Activated naive CD8-positive, alpha-beta T cell treated with anti-CD3 and anti-CD28 coated beads, Interleukin-2, amount 50 U/mL, for 24 hours (primary cell): ENCODE measurements at regions not wholly inside any gene's neighbourhood (a gene's known extent, or its start where the extent isn't known, plus 50 kb on each side); places are given as distances from the start of the nearest gene placed in this dataset.
"Not testable (repeated sequence)": the region's sequence is repeated elsewhere in the genome, so short reads cannot be mapped to it uniquely, and the experiment has no call there.

ENCODE experiments used
- ATAC-seq: fragments of 150-1000 bp; cut with Tn5 transposase; one replicate; pipeline ENCODE4 v1.10.0; 2021
- DNase-seq: peaks from one replicate; pipeline ENCODE4 v3.0.0; 2021
- H3K27ac Mint-ChIP-seq: one replicate; pipeline ENCODE4 v1.8.0; 2021; ENCODE audit warnings: mild to moderate bottlenecking, mixed read lengths
- H3K27me3 Mint-ChIP-seq: one replicate; pipeline ENCODE4 v1.8.0; 2021; ENCODE audit warnings: mixed read lengths
- H3K36me3 Mint-ChIP-seq: one replicate; pipeline ENCODE4 v1.8.0; 2021; ENCODE audit warnings: low read depth, mixed read lengths
- H3K4me1 Mint-ChIP-seq: one replicate; pipeline ENCODE4 v1.8.0; 2021; ENCODE audit warnings: mixed read lengths
- H3K4me3 Mint-ChIP-seq: one replicate; pipeline ENCODE4 v1.8.0; 2021; ENCODE audit warnings: mild to moderate bottlenecking, moderate library complexity, mixed read lengths
- H3K9me3 Mint-ChIP-seq: one replicate; pipeline ENCODE4 v1.8.0; 2021; ENCODE audit warnings: mixed read lengths

- DNase-seq (no peak), ATAC-seq (no peak)
- Mint-ChIP-seq H3K27ac (no peak overlapping the region), H3K4me1 (no peaks in the 10 kb centered on the region), H3K4me3 (no peak overlapping the region), H3K36me3 (no peaks in the 10 kb centered on the region), H3K9me3 (no peaks in the 10 kb centered on the region), H3K27me3 (no peaks in the 10 kb centered on the region)
Observed at GRCh38 chr6:15166121-15166520, 79.7 kb upstream of the JARID2 start.

GRCh38 chr6:15170126-15170525 lies 75.7 kb upstream of the JARID2 start:
- no peak overlapping the region for H3K27ac Mint-ChIP-seq
- no peaks in the 10 kb centered on the region for H3K9me3 Mint-ChIP-seq
- no peaks in the 10 kb centered on the region for H3K4me1 Mint-ChIP-seq
- H3K27me3 Mint-ChIP-seq: no peaks in the 10 kb centered on the region
- DNase-seq: no peak
- no peak for ATAC-seq
- no peaks in the 10 kb centered on the region for H3K36me3 Mint-ChIP-seq
- H3K4me3 Mint-ChIP-seq: no peak overlapping the region

GRCh38 chr6:15171026-15171425 lies 74.8 kb upstream of the JARID2 start:
- Mint-ChIP-seq H3K27ac (no peak overlapping the region), H3K4me3 (no peak overlapping the region), H3K4me1 (no peaks in the 10 kb centered on the region), H3K27me3 (no peaks in the 10 kb centered on the region), H3K9me3 (no peaks in the 10 kb centered on the region), H3K36me3 (no peaks in the 10 kb centered on the region)
- DNase-seq: no peak
- no peak for ATAC-seq

GRCh38 chr6:15176816-15177370 lies 69.0 kb upstream of the JARID2 start:
- Mint-ChIP-seq H3K27ac (no peak overlapping the region), H3K4me3 (no peak overlapping the region), H3K36me3 (no peaks in the 10 kb centered on the region), H3K4me1 (no peaks in the 10 kb centered on the region), H3K9me3 (no peaks in the 10 kb centered on the region), H3K27me3 (no peaks in the 10 kb centered on the region)
- ATAC-seq: no peak
- DNase-seq: no peak

GRCh38 chr6:15183979-15184378 lies 61.9 kb upstream of the JARID2 start:
- DNase-seq: peak; percentile 25
- H3K4me1 Mint-ChIP-seq: peaks cover 21% of the 10 kb centered on the region
- H3K4me3 Mint-ChIP-seq: no peak overlapping the region
- no peaks in the 10 kb centered on the region for H3K27me3 Mint-ChIP-seq
- H3K36me3 Mint-ChIP-seq: no peaks in the 10 kb centered on the region
- peak overlapping the region; percentile 91 for H3K27ac Mint-ChIP-seq
- peak; percentile 77 for ATAC-seq
- no peaks in the 10 kb centered on the region for H3K9me3 Mint-ChIP-seq

GRCh38 chr6:15184441-15184861 lies 61.4 kb upstream of the JARID2 start:
- Mint-ChIP-seq H3K27ac (peak overlapping the region; percentile 91), H3K9me3 (no peaks in the 10 kb centered on the region), H3K4me3 (peak overlapping the region; percentile 14), H3K27me3 (no peaks in the 10 kb centered on the region), H3K36me3 (no peaks in the 10 kb centered on the region), H3K4me1 (peaks cover 21% of the 10 kb centered on the region)
- DNase-seq: peak; percentile 7
- peak; percentile 98 for ATAC-seq

GRCh38 chr6:15185111-15185510 lies 60.8 kb upstream of the JARID2 start:
- not testable (repeated sequence) for H3K27me3 Mint-ChIP-seq, ATAC-seq, H3K4me3 Mint-ChIP-seq, H3K9me3 Mint-ChIP-seq, H3K27ac Mint-ChIP-seq, DNase-seq, H3K36me3 Mint-ChIP-seq
- H3K4me1 Mint-ChIP-seq: peaks cover 21% of the 10 kb centered on the region

- not testable (repeated sequence) for H3K27ac Mint-ChIP-seq, H3K36me3 Mint-ChIP-seq, H3K9me3 Mint-ChIP-seq, ATAC-seq, DNase-seq, H3K27me3 Mint-ChIP-seq, H3K4me3 Mint-ChIP-seq, H3K4me1 Mint-ChIP-seq
Observed at GRCh38 chr6:15193451-15193850, 52.4 kb upstream of the JARID2 start.

GRCh38 chr6:15194453-15194852 lies 51.4 kb upstream of the JARID2 start:
- Mint-ChIP-seq H3K27ac (no peak overlapping the region), H3K27me3 (no peaks in the 10 kb centered on the region), H3K36me3 (no peaks in the 10 kb centered on the region), H3K4me3 (no peak overlapping the region), H3K4me1 (no peaks in the 10 kb centered on the region), H3K9me3 (no peaks in the 10 kb centered on the region)
- ATAC-seq (no peak), DNase-seq (no peak)
